ENCODE measurements at regions not wholly inside any gene's neighbourhood (a gene's known extent, or its start where the extent isn't known, plus 50 kb on each side); places are given as distances from the start of the nearest gene placed in this dataset.

- no peak for DNase-seq
Measured at GRCh38 chr2:120669121-120669952, 66.3 kb upstream of the GLI2 start.

- no peak for DNase-seq
Measured at GRCh38 chr2:120669971-120670370, 65.7 kb upstream of the GLI2 start.

- DNase-seq = no peak
Measured at GRCh38 chr2:120670371-120670770, 65.3 kb upstream of the GLI2 start.

GRCh38 chr2:120670771-120671480 lies 64.7 kb upstream of the GLI2 start:
- no peak for DNase-seq

GRCh38 chr2:120672526-120673204 lies 63.0 kb upstream of the GLI2 start:
- DNase-seq = no peak

GRCh38 chr2:120673205-120673550 lies 62.5 kb upstream of the GLI2 start:
- DNase-seq = no peak

- no peak for DNase-seq
Measured at GRCh38 chr2:120673571-120674061, 62.1 kb upstream of the GLI2 start.

- no peak for DNase-seq
Measured at GRCh38 chr2:120674246-120675170, 61.2 kb upstream of the GLI2 start.

GRCh38 chr2:120675460-120676130 lies 60.1 kb upstream of the GLI2 start:
- peak; percentile 12 for DNase-seq

GRCh38 chr2:120677221-120677620 lies 58.4 kb upstream of the GLI2 start:
- no peak for DNase-seq

GRCh38 chr2:120677696-120678247 lies 57.9 kb upstream of the GLI2 start:
- DNase-seq = no peak

- DNase-seq = no peak
Measured at GRCh38 chr2:120678251-120678650, 57.4 kb upstream of the GLI2 start.

- DNase-seq = no peak
Measured at GRCh38 chr2:120678926-120679325, 56.7 kb upstream of the GLI2 start.

- no peak for DNase-seq
Measured at GRCh38 chr2:120679526-120679925, 56.1 kb upstream of the GLI2 start.

- DNase-seq = peak; percentile 48
Measured at GRCh38 chr2:120680136-120680761, 55.4 kb upstream of the GLI2 start.

- no peak for DNase-seq
Measured at GRCh38 chr2:120681181-120681580, 54.5 kb upstream of the GLI2 start.

GRCh38 chr2:120681696-120682288 lies 53.9 kb upstream of the GLI2 start:
- DNase-seq = no peak

GRCh38 chr2:120682654-120683053 lies 53.0 kb upstream of the GLI2 start:
- no peak for DNase-seq

- no peak for DNase-seq
Measured at GRCh38 chr2:120683081-120683480, 52.6 kb upstream of the GLI2 start.

- no peak for DNase-seq
Measured at GRCh38 chr2:120683701-120684100, 52.0 kb upstream of the GLI2 start.
